ENCODE measurements at regions not wholly inside any gene's neighbourhood (a gene's known extent, or its start where the extent isn't known, plus 50 kb on each side); places are given as distances from the start of the nearest gene placed in this dataset.

DNA sequence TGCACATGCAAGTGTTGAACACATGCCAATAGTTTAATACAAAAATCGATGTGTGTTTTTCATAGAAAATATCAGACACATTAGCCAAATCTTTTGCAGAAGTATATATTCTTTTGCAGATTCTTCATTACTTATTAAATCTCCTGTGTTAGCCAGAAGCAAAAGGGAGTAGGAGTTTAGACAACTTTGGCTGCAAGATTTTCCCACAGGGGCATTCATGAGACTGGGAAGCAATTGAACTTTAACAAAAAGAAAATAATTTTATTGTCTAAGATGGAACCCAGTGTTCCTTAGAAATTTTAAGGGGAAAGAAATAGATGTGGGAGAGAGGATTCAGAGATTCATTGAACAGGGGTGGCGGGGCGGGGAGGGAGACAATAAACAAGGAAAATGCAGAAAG lies 1336.0 kb downstream of the GATA3 start:
- no peak for TF ChIP-seq GATA2 (IDR thresholded peaks at IDR 0.05; ENCODE audit: low read depth, low read length)
- TF ChIP-seq GATA3 (IDR thresholded peaks at IDR 0.05; ENCODE audit: low read depth, low read length) = no peak

Measured in SH-SY5Y (cell line).